ENCODE measurements at regions not wholly inside any gene's neighbourhood (a gene's known extent, or its start where the extent isn't known, plus 50 kb on each side); places are given as distances from the start of the nearest gene placed in this dataset.

DNA sequence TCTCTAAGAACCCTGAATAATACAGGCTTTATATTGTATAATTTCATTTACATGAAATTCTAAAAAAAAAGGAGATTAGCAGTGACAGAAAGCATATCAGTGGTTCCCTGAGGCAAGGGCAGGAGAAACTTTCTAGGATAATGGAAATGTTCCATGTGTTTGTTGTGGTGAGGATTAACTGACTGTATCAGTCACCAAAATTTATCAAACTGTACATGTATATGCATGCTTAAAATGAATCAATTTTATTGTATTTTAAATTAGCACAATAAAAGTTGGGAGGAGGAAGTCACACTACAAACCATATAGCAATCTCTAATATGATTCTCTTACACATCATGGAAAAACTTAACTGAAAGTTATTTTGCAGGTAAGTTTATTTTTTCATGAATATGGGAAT is 396.8 kb downstream of the EFNB2 start:
- Mint-ChIP-seq H3K36me3 (no peaks in the 10 kb centered on the region), H3K4me1 (no peaks in the 10 kb centered on the region), H3K27ac (no peak overlapping the region), H3K9me3 (peaks cover 0 to 4% (median 0%) of the 10 kb centered on the region in 7 donors), H3K27me3 (peaks cover 5% of the 10 kb centered on the region), H3K4me3 (no peak overlapping the region)
- no peak for DNase-seq
- H3K4me3 ChIP-seq (ENCODE audit: low read depth, low read length) = no peak overlapping the region
- no peak for ATAC-seq (ENCODE audit: low read depth in 2 of 2)
- no peaks in the 10 kb centered on the region for H3K27me3 ChIP-seq (ENCODE audit: control insufficient read depth, insufficient read depth, low read length)
- H3K27ac ChIP-seq (ENCODE audit: insufficient read depth, low read length, poor library complexity, severe bottlenecking) = no peak overlapping the region
- no peaks in the 10 kb centered on the region for H3K4me1 ChIP-seq (ENCODE audit: control insufficient read depth, insufficient read depth, low read length, poor library complexity, severe bottlenecking)
- H3K36me3 ChIP-seq (ENCODE audit: control insufficient read depth, insufficient read depth, low read length) = no peaks in the 10 kb centered on the region
- no peaks in the 10 kb centered on the region for H3K9me3 ChIP-seq (ENCODE audit: control insufficient read depth in 2 of 2, low read length in 2 of 2)

- Mint-ChIP-seq H3K4me3 (no peak overlapping the region), H3K27ac (no peak overlapping the region), H3K27me3 (peaks cover 5% of the 10 kb centered on the region), H3K9me3 (peaks cover 0 to 12% (median 5%) of the 10 kb centered on the region in 7 donors), H3K36me3 (no peaks in the 10 kb centered on the region), H3K4me1 (no peaks in the 10 kb centered on the region)
- H3K27ac ChIP-seq (ENCODE audit: insufficient read depth, low read length, poor library complexity, severe bottlenecking) = no peak overlapping the region
- no peaks in the 10 kb centered on the region for H3K4me1 ChIP-seq (ENCODE audit: control insufficient read depth, insufficient read depth, low read length, poor library complexity, severe bottlenecking)
- H3K4me3 ChIP-seq (ENCODE audit: low read depth, low read length) = no peak overlapping the region
- H3K36me3 ChIP-seq (ENCODE audit: control insufficient read depth, insufficient read depth, low read length) = no peaks in the 10 kb centered on the region
- DNase-seq (no peak), ATAC-seq (ENCODE audit: low read depth in 2 of 2) (no peak)
- no peaks in the 10 kb centered on the region for H3K9me3 ChIP-seq (ENCODE audit: control insufficient read depth in 2 of 2, low read length in 2 of 2)
- H3K27me3 ChIP-seq (ENCODE audit: control insufficient read depth, insufficient read depth, low read length) = no peaks in the 10 kb centered on the region
Observed at GRCh38 chr13:106133025-106133424, 402.4 kb downstream of the EFNB2 start.

DNA sequence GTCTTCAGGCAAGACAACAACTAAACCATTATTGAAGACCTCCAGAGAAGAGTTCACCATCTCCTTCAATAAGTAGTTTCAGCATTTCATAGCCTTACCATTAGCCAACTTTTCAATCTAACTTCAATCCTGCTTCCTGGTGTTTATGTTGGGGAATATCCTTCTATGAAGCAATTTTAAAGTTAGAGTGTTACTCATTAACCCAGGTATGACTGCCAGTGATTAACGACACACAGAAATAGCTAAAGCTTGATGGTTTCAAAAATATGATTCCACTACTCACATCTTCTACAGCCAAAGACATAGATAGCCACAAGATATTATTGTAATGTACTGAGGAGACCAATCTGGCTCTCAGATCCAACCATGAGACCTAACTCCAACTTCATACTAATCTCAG is 403.2 kb downstream of the EFNB2 start:
- Mint-ChIP-seq H3K27ac (no peak overlapping the region), H3K4me1 (no peaks in the 10 kb centered on the region), H3K27me3 (peaks cover 5% of the 10 kb centered on the region), H3K4me3 (no peak overlapping the region), H3K9me3 (peaks cover 0 to 12% (median 8%) of the 10 kb centered on the region in 7 donors), H3K36me3 (no peaks in the 10 kb centered on the region)
- no peaks in the 10 kb centered on the region for H3K36me3 ChIP-seq (ENCODE audit: control insufficient read depth, insufficient read depth, low read length)
- no peak for ATAC-seq (ENCODE audit: low read depth in 2 of 2)
- DNase-seq = no peak
- no peak overlapping the region for H3K4me3 ChIP-seq (ENCODE audit: low read depth, low read length)
- no peaks in the 10 kb centered on the region for H3K27me3 ChIP-seq (ENCODE audit: control insufficient read depth, insufficient read depth, low read length)
- no peaks in the 10 kb centered on the region for H3K9me3 ChIP-seq (ENCODE audit: control insufficient read depth in 2 of 2, low read length in 2 of 2)
- no peak overlapping the region for H3K27ac ChIP-seq (ENCODE audit: insufficient read depth, low read length, poor library complexity, severe bottlenecking)
- H3K4me1 ChIP-seq (ENCODE audit: control insufficient read depth, insufficient read depth, low read length, poor library complexity, severe bottlenecking) = no peaks in the 10 kb centered on the region

- H3K9me3 ChIP-seq (ENCODE audit: control insufficient read depth in 2 of 2, low read length in 2 of 2) = no peaks in the 10 kb centered on the region
- H3K27ac ChIP-seq (ENCODE audit: insufficient read depth, low read length, poor library complexity, severe bottlenecking) = no peak overlapping the region
- peaks cover 0 to 13% (median 7%) of the 10 kb centered on the region in 7 donors for H3K9me3 Mint-ChIP-seq
- ATAC-seq (ENCODE audit: low read depth in 2 of 2) (no peak), DNase-seq (no peak)
- no peak overlapping the region for H3K4me3 Mint-ChIP-seq
- H3K27me3 ChIP-seq (ENCODE audit: control insufficient read depth, insufficient read depth, low read length) = no peaks in the 10 kb centered on the region
- H3K4me1 Mint-ChIP-seq = no peaks in the 10 kb centered on the region
- H3K4me3 ChIP-seq (ENCODE audit: low read depth, low read length) = no peak overlapping the region
- no peak overlapping the region for H3K27ac Mint-ChIP-seq
- H3K36me3 ChIP-seq (ENCODE audit: control insufficient read depth, insufficient read depth, low read length) = no peaks in the 10 kb centered on the region
- H3K36me3 Mint-ChIP-seq = no peaks in the 10 kb centered on the region
- H3K4me1 ChIP-seq (ENCODE audit: control insufficient read depth, insufficient read depth, low read length, poor library complexity, severe bottlenecking) = no peaks in the 10 kb centered on the region
- no peaks in the 10 kb centered on the region for H3K27me3 Mint-ChIP-seq
Observed at GRCh38 chr13:106129993-106130392, 405.5 kb downstream of the EFNB2 start.

DNA sequence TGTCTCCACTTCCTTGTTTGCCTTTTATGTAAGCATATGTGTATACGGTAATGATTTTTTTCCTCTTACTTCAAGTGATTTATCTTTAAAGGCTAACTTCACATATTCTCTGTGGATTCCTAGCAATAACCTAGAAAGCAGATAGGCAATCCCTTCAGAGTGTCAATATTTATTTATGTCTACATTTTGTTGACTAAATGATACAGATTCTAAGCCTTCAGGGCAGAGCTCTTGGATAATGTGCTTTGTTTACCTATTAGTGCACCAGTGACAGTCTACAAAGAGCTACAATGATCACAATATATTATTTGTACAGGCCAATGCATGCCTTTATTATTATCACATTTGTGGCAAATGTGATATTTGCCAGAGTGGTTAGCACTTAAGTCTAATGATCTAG is 406.2 kb downstream of the EFNB2 start:
- no peaks in the 10 kb centered on the region for H3K4me1 ChIP-seq (ENCODE audit: control insufficient read depth, insufficient read depth, low read length, poor library complexity, severe bottlenecking)
- Mint-ChIP-seq H3K4me1 (no peaks in the 10 kb centered on the region), H3K4me3 (no peak overlapping the region), H3K36me3 (no peaks in the 10 kb centered on the region), H3K9me3 (peaks cover 0 to 13% (median 7%) of the 10 kb centered on the region in 7 donors), H3K27me3 (no peaks in the 10 kb centered on the region), H3K27ac (no peak overlapping the region)
- ATAC-seq (ENCODE audit: low read depth in 2 of 2) (no peak), DNase-seq (no peak)
- no peak overlapping the region for H3K4me3 ChIP-seq (ENCODE audit: low read depth, low read length)
- no peaks in the 10 kb centered on the region for H3K9me3 ChIP-seq (ENCODE audit: control insufficient read depth in 2 of 2, low read length in 2 of 2)
- H3K27ac ChIP-seq (ENCODE audit: insufficient read depth, low read length, poor library complexity, severe bottlenecking) = no peak overlapping the region
- H3K27me3 ChIP-seq (ENCODE audit: control insufficient read depth, insufficient read depth, low read length) = no peaks in the 10 kb centered on the region
- no peaks in the 10 kb centered on the region for H3K36me3 ChIP-seq (ENCODE audit: control insufficient read depth, insufficient read depth, low read length)

- Histone ChIP-seq H3K27me3 (ENCODE audit: control insufficient read depth, insufficient read depth, low read length) (no peaks in the 10 kb centered on the region), H3K4me3 (ENCODE audit: low read depth, low read length) (no peak overlapping the region), H3K27ac (ENCODE audit: insufficient read depth, low read length, poor library complexity, severe bottlenecking) (no peak overlapping the region), H3K9me3 (ENCODE audit: control insufficient read depth in 2 of 2, low read length in 2 of 2) (no peaks in the 10 kb centered on the region), H3K4me1 (ENCODE audit: control insufficient read depth, insufficient read depth, low read length, poor library complexity, severe bottlenecking) (no peaks in the 10 kb centered on the region), H3K36me3 (ENCODE audit: control insufficient read depth, insufficient read depth, low read length) (no peaks in the 10 kb centered on the region)
- Mint-ChIP-seq H3K27me3 (no peaks in the 10 kb centered on the region), H3K36me3 (no peaks in the 10 kb centered on the region), H3K4me1 (no peaks in the 10 kb centered on the region), H3K9me3 (peaks cover 0 to 9% (median 0%) of the 10 kb centered on the region in 7 donors), H3K4me3 (no peak overlapping the region), H3K27ac (no peak overlapping the region)
- ATAC-seq (ENCODE audit: low read depth in 2 of 2) (no peak), DNase-seq (no peak)
Observed at GRCh38 chr13:106122234-106122633, 413.2 kb downstream of the EFNB2 start.

- Mint-ChIP-seq H3K27me3 (no peaks in the 10 kb centered on the region), H3K9me3 (peaks cover 0 to 6% (median 0%) of the 10 kb centered on the region in 7 donors), H3K36me3 (no peaks in the 10 kb centered on the region), H3K27ac (no peak overlapping the region), H3K4me3 (no peak overlapping the region), H3K4me1 (no peaks in the 10 kb centered on the region)
- no peak for DNase-seq
- no peaks in the 10 kb centered on the region for H3K27me3 ChIP-seq (ENCODE audit: control insufficient read depth, insufficient read depth, low read length)
- H3K4me3 ChIP-seq (ENCODE audit: low read depth, low read length) = no peak overlapping the region
- no peaks in the 10 kb centered on the region for H3K36me3 ChIP-seq (ENCODE audit: control insufficient read depth, insufficient read depth, low read length)
- no peaks in the 10 kb centered on the region for H3K9me3 ChIP-seq (ENCODE audit: control insufficient read depth in 2 of 2, low read length in 2 of 2)
- H3K4me1 ChIP-seq (ENCODE audit: control insufficient read depth, insufficient read depth, low read length, poor library complexity, severe bottlenecking) = no peaks in the 10 kb centered on the region
- no peak for ATAC-seq (ENCODE audit: low read depth in 2 of 2)
- H3K27ac ChIP-seq (ENCODE audit: insufficient read depth, low read length, poor library complexity, severe bottlenecking) = no peak overlapping the region
Observed at GRCh38 chr13:106121173-106121754, 414.2 kb downstream of the EFNB2 start.

GRCh38 chr13:106118996-106119395 is 416.5 kb downstream of the EFNB2 start:
- H3K9me3 ChIP-seq (ENCODE audit: control insufficient read depth in 2 of 2, low read length in 2 of 2) = no peaks in the 10 kb centered on the region
- no peak for DNase-seq
- Mint-ChIP-seq H3K27ac (no peak overlapping the region), H3K36me3 (no peaks in the 10 kb centered on the region), H3K27me3 (no peaks in the 10 kb centered on the region), H3K4me1 (no peaks in the 10 kb centered on the region), H3K9me3 (peaks cover 0 to 6% (median 2%) of the 10 kb centered on the region in 7 donors), H3K4me3 (peak overlapping the region in 1 of 4 donors; percentile 71)
- H3K27ac ChIP-seq (ENCODE audit: insufficient read depth, low read length, poor library complexity, severe bottlenecking) = no peak overlapping the region
- ATAC-seq (ENCODE audit: low read depth in 2 of 2) = no peak
- H3K27me3 ChIP-seq (ENCODE audit: control insufficient read depth, insufficient read depth, low read length) = no peaks in the 10 kb centered on the region
- H3K36me3 ChIP-seq (ENCODE audit: control insufficient read depth, insufficient read depth, low read length) = no peaks in the 10 kb centered on the region
- no peak overlapping the region for H3K4me3 ChIP-seq (ENCODE audit: low read depth, low read length)
- H3K4me1 ChIP-seq (ENCODE audit: control insufficient read depth, insufficient read depth, low read length, poor library complexity, severe bottlenecking) = no peaks in the 10 kb centered on the region

Data from CD4-positive, CD25-positive, alpha-beta regulatory T cell (primary cell).